ENCODE measurements at regions not wholly inside any gene's neighbourhood (a gene's known extent, or its start where the extent isn't known, plus 50 kb on each side); places are given as distances from the start of the nearest gene placed in this dataset.

DNA sequence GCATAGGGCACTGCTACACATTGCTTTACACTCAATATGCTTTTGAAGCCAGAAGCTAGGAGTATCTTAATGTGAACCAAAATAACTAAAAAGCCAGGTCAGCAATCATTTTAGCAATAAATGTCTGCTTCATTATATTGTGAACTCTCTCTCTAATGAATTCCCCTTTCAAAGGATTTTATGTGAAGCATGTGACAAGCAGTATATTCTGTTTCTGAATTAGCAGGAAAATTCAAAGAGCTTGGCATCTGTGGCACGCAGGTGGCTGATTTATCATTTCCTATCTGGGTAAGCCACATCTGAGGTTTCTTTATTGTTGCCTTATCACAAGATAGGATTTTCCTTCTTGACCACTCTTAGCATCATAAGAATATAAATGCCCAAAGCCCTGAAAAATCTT, 56.8 kb upstream of the KLF12 start (continued):
- TF ChIP-seq, protein P1, sequence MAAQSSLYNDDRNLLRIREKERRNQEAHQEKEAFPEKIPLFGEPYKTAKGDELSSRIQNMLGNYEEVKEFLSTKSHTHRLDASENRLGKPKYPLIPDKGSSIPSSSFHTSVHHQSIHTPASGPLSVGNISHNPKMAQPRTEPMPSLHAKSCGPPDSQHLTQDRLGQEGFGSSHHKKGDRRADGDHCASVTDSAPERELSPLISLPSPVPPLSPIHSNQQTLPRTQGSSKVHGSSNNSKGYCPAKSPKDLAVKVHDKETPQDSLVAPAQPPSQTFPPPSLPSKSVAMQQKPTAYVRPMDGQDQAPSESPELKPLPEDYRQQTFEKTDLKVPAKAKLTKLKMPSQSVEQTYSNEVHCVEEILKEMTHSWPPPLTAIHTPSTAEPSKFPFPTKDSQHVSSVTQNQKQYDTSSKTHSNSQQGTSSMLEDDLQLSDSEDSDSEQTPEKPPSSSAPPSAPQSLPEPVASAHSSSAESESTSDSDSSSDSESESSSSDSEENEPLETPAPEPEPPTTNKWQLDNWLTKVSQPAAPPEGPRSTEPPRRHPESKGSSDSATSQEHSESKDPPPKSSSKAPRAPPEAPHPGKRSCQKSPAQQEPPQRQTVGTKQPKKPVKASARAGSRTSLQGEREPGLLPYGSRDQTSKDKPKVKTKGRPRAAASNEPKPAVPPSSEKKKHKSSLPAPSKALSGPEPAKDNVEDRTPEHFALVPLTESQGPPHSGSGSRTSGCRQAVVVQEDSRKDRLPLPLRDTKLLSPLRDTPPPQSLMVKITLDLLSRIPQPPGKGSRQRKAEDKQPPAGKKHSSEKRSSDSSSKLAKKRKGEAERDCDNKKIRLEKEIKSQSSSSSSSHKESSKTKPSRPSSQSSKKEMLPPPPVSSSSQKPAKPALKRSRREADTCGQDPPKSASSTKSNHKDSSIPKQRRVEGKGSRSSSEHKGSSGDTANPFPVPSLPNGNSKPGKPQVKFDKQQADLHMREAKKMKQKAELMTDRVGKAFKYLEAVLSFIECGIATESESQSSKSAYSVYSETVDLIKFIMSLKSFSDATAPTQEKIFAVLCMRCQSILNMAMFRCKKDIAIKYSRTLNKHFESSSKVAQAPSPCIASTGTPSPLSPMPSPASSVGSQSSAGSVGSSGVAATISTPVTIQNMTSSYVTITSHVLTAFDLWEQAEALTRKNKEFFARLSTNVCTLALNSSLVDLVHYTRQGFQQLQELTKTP (IDR thresholded peaks at IDR 0.05; ENCODE audit: low read depth in 1 of 2, partially characterized antibody in 2 of 2), result no peak
- TF ChIP-seq, protein P2, sequence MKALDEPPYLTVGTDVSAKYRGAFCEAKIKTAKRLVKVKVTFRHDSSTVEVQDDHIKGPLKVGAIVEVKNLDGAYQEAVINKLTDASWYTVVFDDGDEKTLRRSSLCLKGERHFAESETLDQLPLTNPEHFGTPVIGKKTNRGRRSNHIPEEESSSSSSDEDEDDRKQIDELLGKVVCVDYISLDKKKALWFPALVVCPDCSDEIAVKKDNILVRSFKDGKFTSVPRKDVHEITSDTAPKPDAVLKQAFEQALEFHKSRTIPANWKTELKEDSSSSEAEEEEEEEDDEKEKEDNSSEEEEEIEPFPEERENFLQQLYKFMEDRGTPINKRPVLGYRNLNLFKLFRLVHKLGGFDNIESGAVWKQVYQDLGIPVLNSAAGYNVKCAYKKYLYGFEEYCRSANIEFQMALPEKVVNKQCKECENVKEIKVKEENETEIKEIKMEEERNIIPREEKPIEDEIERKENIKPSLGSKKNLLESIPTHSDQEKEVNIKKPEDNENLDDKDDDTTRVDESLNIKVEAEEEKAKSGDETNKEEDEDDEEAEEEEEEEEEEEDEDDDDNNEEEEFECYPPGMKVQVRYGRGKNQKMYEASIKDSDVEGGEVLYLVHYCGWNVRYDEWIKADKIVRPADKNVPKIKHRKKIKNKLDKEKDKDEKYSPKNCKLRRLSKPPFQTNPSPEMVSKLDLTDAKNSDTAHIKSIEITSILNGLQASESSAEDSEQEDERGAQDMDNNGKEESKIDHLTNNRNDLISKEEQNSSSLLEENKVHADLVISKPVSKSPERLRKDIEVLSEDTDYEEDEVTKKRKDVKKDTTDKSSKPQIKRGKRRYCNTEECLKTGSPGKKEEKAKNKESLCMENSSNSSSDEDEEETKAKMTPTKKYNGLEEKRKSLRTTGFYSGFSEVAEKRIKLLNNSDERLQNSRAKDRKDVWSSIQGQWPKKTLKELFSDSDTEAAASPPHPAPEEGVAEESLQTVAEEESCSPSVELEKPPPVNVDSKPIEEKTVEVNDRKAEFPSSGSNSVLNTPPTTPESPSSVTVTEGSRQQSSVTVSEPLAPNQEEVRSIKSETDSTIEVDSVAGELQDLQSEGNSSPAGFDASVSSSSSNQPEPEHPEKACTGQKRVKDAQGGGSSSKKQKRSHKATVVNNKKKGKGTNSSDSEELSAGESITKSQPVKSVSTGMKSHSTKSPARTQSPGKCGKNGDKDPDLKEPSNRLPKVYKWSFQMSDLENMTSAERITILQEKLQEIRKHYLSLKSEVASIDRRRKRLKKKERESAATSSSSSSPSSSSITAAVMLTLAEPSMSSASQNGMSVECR (CRISPR knock-in tag; IDR thresholded peaks at IDR 0.05), result no peak
- TF ChIP-seq, protein P3, sequence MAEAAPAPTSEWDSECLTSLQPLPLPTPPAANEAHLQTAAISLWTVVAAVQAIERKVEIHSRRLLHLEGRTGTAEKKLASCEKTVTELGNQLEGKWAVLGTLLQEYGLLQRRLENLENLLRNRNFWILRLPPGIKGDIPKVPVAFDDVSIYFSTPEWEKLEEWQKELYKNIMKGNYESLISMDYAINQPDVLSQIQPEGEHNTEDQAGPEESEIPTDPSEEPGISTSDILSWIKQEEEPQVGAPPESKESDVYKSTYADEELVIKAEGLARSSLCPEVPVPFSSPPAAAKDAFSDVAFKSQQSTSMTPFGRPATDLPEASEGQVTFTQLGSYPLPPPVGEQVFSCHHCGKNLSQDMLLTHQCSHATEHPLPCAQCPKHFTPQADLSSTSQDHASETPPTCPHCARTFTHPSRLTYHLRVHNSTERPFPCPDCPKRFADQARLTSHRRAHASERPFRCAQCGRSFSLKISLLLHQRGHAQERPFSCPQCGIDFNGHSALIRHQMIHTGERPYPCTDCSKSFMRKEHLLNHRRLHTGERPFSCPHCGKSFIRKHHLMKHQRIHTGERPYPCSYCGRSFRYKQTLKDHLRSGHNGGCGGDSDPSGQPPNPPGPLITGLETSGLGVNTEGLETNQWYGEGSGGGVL (CRISPR knock-in tag; IDR thresholded peaks at IDR 0.05), result no peak
- no peak for TF ChIP-seq PURB (CRISPR knock-in tag; IDR thresholded peaks at IDR 0.05; ENCODE audit: low read depth)
- TF ChIP-seq ILF3 (IDR thresholded peaks at IDR 0.05; ENCODE audit: borderline replicate concordance), result no peak
- no peak for TF ChIP-seq EZH2 (IDR thresholded peaks at IDR 0.05; ENCODE audit: borderline replicate concordance, low read depth, low read length)
- TF ChIP-seq RBM17 (IDR thresholded peaks at IDR 0.05; ENCODE audit: borderline replicate concordance, low read depth, low read length), result no peak
- no peak for TF ChIP-seq CTBP1 (IDR thresholded peaks at IDR 0.05; ENCODE audit: borderline replicate concordance)
- TF ChIP-seq KDM2B (CRISPR knock-in tag; IDR thresholded peaks at IDR 0.05), result no peak
- no peak for TF ChIP-seq CEBPB (tag; IDR thresholded peaks at IDR 0.05)
- TF ChIP-seq, protein P4, sequence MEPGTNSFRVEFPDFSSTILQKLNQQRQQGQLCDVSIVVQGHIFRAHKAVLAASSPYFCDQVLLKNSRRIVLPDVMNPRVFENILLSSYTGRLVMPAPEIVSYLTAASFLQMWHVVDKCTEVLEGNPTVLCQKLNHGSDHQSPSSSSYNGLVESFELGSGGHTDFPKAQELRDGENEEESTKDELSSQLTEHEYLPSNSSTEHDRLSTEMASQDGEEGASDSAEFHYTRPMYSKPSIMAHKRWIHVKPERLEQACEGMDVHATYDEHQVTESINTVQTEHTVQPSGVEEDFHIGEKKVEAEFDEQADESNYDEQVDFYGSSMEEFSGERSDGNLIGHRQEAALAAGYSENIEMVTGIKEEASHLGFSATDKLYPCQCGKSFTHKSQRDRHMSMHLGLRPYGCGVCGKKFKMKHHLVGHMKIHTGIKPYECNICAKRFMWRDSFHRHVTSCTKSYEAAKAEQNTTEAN (CRISPR knock-in tag; IDR thresholded peaks at IDR 0.05), result no peak
- TF ChIP-seq GABPB1 (CRISPR knock-in tag; IDR thresholded peaks at IDR 0.05), result no peak

Measured in K562 (cell line).